H1 (cell line): ENCODE measurements at regions not wholly inside any gene's neighbourhood (a gene's known extent, or its start where the extent isn't known, plus 50 kb on each side); places are given as distances from the start of the nearest gene placed in this dataset.

Source experiments
- CTCF ChIA-PET: fragments of 300-600 bp; sonication (Branson Sonifier 250); formaldehyde crosslinking; loops from one replicate; lab custom pipeline; 2021; ENCODE audit not compliant: partially characterized antibody; lab: Charles Lee
- POLR2A ChIA-PET: fragments of 300-600 bp; sonication (Branson Sonifier 250); formaldehyde crosslinking; loops from one replicate; lab custom pipeline; 2021; ENCODE audit warnings: inconsistent platforms; ENCODE audit not compliant: partially characterized antibody; lab: Charles Lee
- DNase-seq, 2 experiments: peaks; one replicate each; pipeline versions ENCODE4 v3.0.0 to v3.0.0-alpha.2; 2010 to 2022; ENCODE audit warnings: low spot score in 2 of 2, low read depth in 1 of 2, mixed read lengths in 1 of 2
- FAIRE-seq: peaks from 2 replicates; lab custom pipeline; 2011; peaks lifted over from hg19 to GRCh38; lab: Jason Lieb, UNC
- H2AFZ ChIP-seq: 2 replicates; pipeline ENCODE4 v1.8.1; 2012; ENCODE audit warnings: low read length, inconsistent platforms
- H2AK5ac ChIP-seq: 2 replicates; pipeline ENCODE4 v1.6.1; 2013; ENCODE audit warnings: low read depth, low read length
- H2BK120ac ChIP-seq: replicated peaks from 2 replicates; pipeline ENCODE3; 2013; ENCODE audit warnings: low read depth, low read length, inconsistent platforms
- H2BK12ac ChIP-seq: 2 replicates; pipeline ENCODE4 v1.6.1; 2013; ENCODE audit warnings: low read depth, low read length
- H2BK15ac ChIP-seq: 2 replicates; pipeline ENCODE4 v1.6.1; 2013; ENCODE audit warnings: low read length
- H2BK20ac ChIP-seq: 2 replicates; pipeline ENCODE4 v1.6.1; 2013; ENCODE audit warnings: low read length
- H2BK5ac ChIP-seq: 2 replicates; pipeline ENCODE4 v1.6.1; 2013; ENCODE audit warnings: low read depth, low read length
- H3K14ac ChIP-seq: 2 replicates; pipeline ENCODE4 v1.6.1; 2013; ENCODE audit warnings: inconsistent platforms; ENCODE audit not compliant: insufficient read length
- H3K18ac ChIP-seq: 2 replicates; pipeline ENCODE4 v1.6.1; 2013; ENCODE audit warnings: low read length; ENCODE audit errors: extremely low read depth
- H3K23ac ChIP-seq: 2 replicates; pipeline ENCODE4 v1.6.1; 2013; ENCODE audit warnings: inconsistent platforms; ENCODE audit not compliant: insufficient read length
- H3K23me2 ChIP-seq: 2 replicates; pipeline ENCODE4 v1.6.1; 2013; ENCODE audit warnings: low read depth, low read length
- H3K27ac ChIP-seq: 2 replicates; pipeline ENCODE4 v1.6.1; 2011; ENCODE audit warnings: low read depth, low read length, inconsistent platforms
- H3K27me3 ChIP-seq, 4 experiments: replicated peaks in 1 of 4; 1 replicate in 1 of 4; 2 replicates in 3 of 4; pipeline versions ENCODE4 v1.6.1 to v1.8.1; 2011 to 2013; ENCODE audit warnings: low read length in 3 of 4, mild to moderate bottlenecking in 3 of 4, inconsistent platforms in 2 of 4, mixed read lengths in 2 of 4, moderate library complexity in 1 of 4; ENCODE audit not compliant: control insufficient read depth in 3 of 4, insufficient read depth in 3 of 4; ENCODE audit errors: extremely low read depth in 1 of 4
- H3K36me3 ChIP-seq, 4 experiments: 2 replicates each; pipeline versions ENCODE4 v1.6.1 to v1.8.1; 2011 to 2013; ENCODE audit warnings: mild to moderate bottlenecking in 4 of 4, low read length in 3 of 4, moderate library complexity in 2 of 4, control low read depth in 1 of 4, inconsistent platforms in 1 of 4; ENCODE audit not compliant: insufficient read depth in 4 of 4, control insufficient read depth in 2 of 4
- H3K4ac ChIP-seq: replicated peaks from 2 replicates; pipeline ENCODE3; 2013; ENCODE audit warnings: low read length, low read depth, mixed read lengths, inconsistent platforms; ENCODE audit not compliant: insufficient read length
- H3K4me1 ChIP-seq, 4 experiments: replicated peaks in 1 of 4; 1 replicate in 1 of 4; 2 replicates in 3 of 4; pipeline versions ENCODE4 v1.6.1 to v1.8.1; 2011 to 2013; ENCODE audit warnings: low read length in 3 of 4, inconsistent platforms in 2 of 4, mixed read lengths in 1 of 4; ENCODE audit not compliant: insufficient read depth in 4 of 4, control insufficient read depth in 3 of 4
- H3K4me2 ChIP-seq, 2 experiments: 2 replicates each; pipeline versions ENCODE4 v1.6.1 to v1.8.1; 2011 to 2013; ENCODE audit warnings: low read depth in 2 of 2, low read length in 2 of 2, control low read depth in 1 of 2, inconsistent platforms in 1 of 2, mild to moderate bottlenecking in 1 of 2; ENCODE audit not compliant: insufficient read depth in 1 of 2
- H3K4me3 ChIP-seq, 4 experiments: fragments of 200-600, 300-600 bp in 1 of 4; sonication (generic), shearing (Covaris generic), sonication (Bioruptor Twin) in 1 of 4; 2 replicates each; pipeline versions ENCODE4 v1.5.1 to v1.8.1; 2011 to 2016; ENCODE audit warnings: low read length in 4 of 4, low read depth in 3 of 4, control low read depth in 2 of 4, inconsistent platforms in 2 of 4, mild to moderate bottlenecking in 2 of 4, mixed read lengths in 1 of 4, moderate library complexity in 1 of 4; ENCODE audit not compliant: insufficient read depth in 2 of 4; ENCODE audit errors: extremely low read depth in 1 of 4
- H3K56ac ChIP-seq: replicated peaks from 2 replicates; pipeline ENCODE3; 2013; ENCODE audit warnings: low read depth, mild to moderate bottlenecking, mixed read lengths, low read length, inconsistent platforms; ENCODE audit not compliant: insufficient read length
- H3K79me1 ChIP-seq: 2 replicates; pipeline ENCODE4 v1.6.1; 2013; ENCODE audit warnings: low read depth, low read length, control low read depth
- H3K79me2 ChIP-seq, 2 experiments: 2 replicates each; pipeline versions ENCODE4 v1.6.1 to v1.8.1; 2012 to 2013; ENCODE audit warnings: low read length in 2 of 2, mild to moderate bottlenecking in 2 of 2, inconsistent platforms in 1 of 2; ENCODE audit not compliant: insufficient read depth in 2 of 2, control insufficient read depth in 1 of 2
- H3K9ac ChIP-seq, 4 experiments: replicated peaks in 1 of 4; 1 replicate in 1 of 4; 2 replicates in 3 of 4; pipeline versions ENCODE4 v1.6.1 to v1.8.1; 2011 to 2013; ENCODE audit warnings: low read depth in 3 of 4, low read length in 3 of 4, control low read depth in 2 of 4, mild to moderate bottlenecking in 2 of 4, moderate library complexity in 2 of 4, inconsistent platforms in 1 of 4; ENCODE audit errors: extremely low read depth in 1 of 4
- H3K9me3 ChIP-seq, 2 experiments: 2 replicates each; pipeline versions ENCODE4 v1.6.1 to v1.8.1; 2012 to 2013; ENCODE audit warnings: mild to moderate bottlenecking in 2 of 2, moderate library complexity in 2 of 2, control low read depth in 1 of 2, inconsistent platforms in 1 of 2, low read depth in 1 of 2, low read length in 1 of 2, mixed read lengths in 1 of 2; ENCODE audit not compliant: insufficient read depth in 2 of 2
- H4K20me1 ChIP-seq, 2 experiments: replicated peaks in 1 of 2; 2 replicates each; pipeline versions ENCODE3 to v1.8.1; 2011 to 2013; ENCODE audit warnings: inconsistent platforms in 2 of 2, low read length in 2 of 2, mild to moderate bottlenecking in 1 of 2; ENCODE audit not compliant: insufficient read depth in 2 of 2, control insufficient read depth in 1 of 2
- H4K5ac ChIP-seq: 2 replicates; pipeline ENCODE4 v1.6.1; 2013; ENCODE audit warnings: low read length, low read depth, mixed read lengths, inconsistent platforms; ENCODE audit not compliant: insufficient read length
- H4K8ac ChIP-seq: 2 replicates; pipeline ENCODE4 v1.8.0; 2013; ENCODE audit warnings: mild to moderate bottlenecking, moderate library complexity, low read length, inconsistent platforms; ENCODE audit not compliant: insufficient read depth; ENCODE audit errors: extremely low read depth
- H4K91ac ChIP-seq: replicated peaks from 2 replicates; pipeline ENCODE3; 2013; ENCODE audit warnings: low read length, mixed read lengths, inconsistent platforms; ENCODE audit not compliant: insufficient read length
- ASH2L ChIP-seq: fragments of 200-600, 300-600 bp; sonication (generic); IDR thresholded peaks from one replicate; pipeline ENCODE4 v1.7.1; 2017; ENCODE audit warnings: low read length
- SRF ChIP-seq: IDR thresholded peaks from 2 replicates; pipeline ENCODE4 v1.6.1; 2011; ENCODE audit warnings: mild to moderate bottlenecking, low read depth, low read length, moderate library complexity
- TAF7 ChIP-seq: optimal IDR thresholded peaks from 2 replicates; pipeline ENCODE3; 2011; ENCODE audit warnings: low read depth, mild to moderate bottlenecking, inconsistent platforms, low read length, moderate library complexity, borderline replicate concordance
- WGBS, 2 experiments: shearing (Covaris generic) in 1 of 2; methylation state at CpG; one replicate each; pipeline versions ENCODE4 v1.1.6 to v1.1.7; 2013 to 2015; ENCODE audit warnings: low lambda C conversion rate in 2 of 2, mixed read lengths in 2 of 2, inconsistent platforms in 1 of 2, low coverage in 1 of 2, missing lambda C conversion rate in 1 of 2; ENCODE audit not compliant: insufficient replicate concordance in 2 of 2, insufficient coverage in 1 of 2, insufficient read length in 1 of 2; ENCODE audit errors: extremely low coverage in 1 of 2, missing lambda C conversion rate in 1 of 2; 5-methylcytosine and 5-hydroxymethylcytosine counted together

GRCh38 chr4:3848323-3848722 lies 82.1 kb downstream of the ADRA2C start:
- TF ChIP-seq ASH2L (no peak), SRF (no peak), TAF7 (no peak)

More at GRCh38 chr4:3848323-3848722, 82.1 kb downstream of the ADRA2C start:
- Histone ChIP-seq H4K5ac (no peak overlapping the region), H3K79me2 (no peaks in the 10 kb centered on the region), H3K27me3 (no peaks in the 10 kb centered on the region; a peak in 1 of 7 replicates), H3K14ac (no peak overlapping the region), H3K79me1 (no peaks in the 10 kb centered on the region), H3K56ac (no peak overlapping the region), H4K91ac (no peak overlapping the region), H2BK120ac (no peak overlapping the region), H3K4me3 (no peak overlapping the region), H3K4ac (no peak overlapping the region), H2AK5ac (no peak overlapping the region), H3K4me2 (no peak overlapping the region), H3K4me1 (peaks cover 0 to 12% (median 5%) of the 10 kb centered on the region in 4 experiments; a peak in 6 of 7 replicates), H3K9me3 (peaks cover 3 to 8% of the 10 kb centered on the region in 2 experiments; a peak in 3 of 4 replicates), H2BK5ac (no peak overlapping the region), H2BK12ac (no peak overlapping the region; the same call in 1 of the 2 replicates), H2BK20ac (no peak overlapping the region), H3K27ac (no peak overlapping the region), H3K36me3 (no peaks in the 10 kb centered on the region), H3K23ac (no peak overlapping the region), H3K23me2 (no peaks in the 10 kb centered on the region), H4K20me1 (no peaks in the 10 kb centered on the region), H3K9ac (no peak overlapping the region), H4K8ac (no peak overlapping the region), H2BK15ac (no peak overlapping the region), H2AFZ (no peak overlapping the region), H3K18ac (no peak overlapping the region)
- WGBS, 2 experiments: 97% methylated on average over 5 of the region's 5 CpGs; no CpG with 5 or more reads in 1 of the 2 experiments
- DNase-seq (no peak), FAIRE-seq (no peak)
- CTCF ChIA-PET: interaction anchor here (1.2 to 2.7 kb wide), 4 partner anchors 32 to 116 kb away, joined by 3 to 8 read pairs (median 6); no protein-coding TSS in a partner anchor
- POLR2A ChIA-PET: no interaction called here
